SHP77 treated with DMSO at 0.1 percent for 48 hours (cell line): ENCODE measurements at regions not wholly inside any gene's neighbourhood (a gene's known extent, or its start where the extent isn't known, plus 50 kb on each side); places are given as distances from the start of the nearest gene placed in this dataset.
"Not testable (repeated sequence)": the region's sequence is repeated elsewhere in the genome, so short reads cannot be mapped to it uniquely, and the experiment has no call there.

ENCODE experiments used
- DNase-seq: peaks from one replicate; lab custom pipeline; 2025; lab: John Stamatoyannopoulos, UW

GRCh38 chr9:110093871-110094270 lies 114.1 kb downstream of the C9orf152 start:
- DNase-seq, result no peak

- no peak for DNase-seq
Measured at GRCh38 chr9:110095161-110095595, 112.8 kb downstream of the C9orf152 start.

- DNase-seq, result no peak
Measured at GRCh38 chr9:110095776-110096175, 112.2 kb downstream of the C9orf152 start.

- not testable (repeated sequence) for DNase-seq
Measured at GRCh38 chr9:110096674-110097073, 111.3 kb downstream of the C9orf152 start.

GRCh38 chr9:110099236-110100095 lies 108.5 kb downstream of the C9orf152 start:
- DNase-seq, result no peak

- DNase-seq, result no peak
Measured at GRCh38 chr9:110101531-110102161, 106.3 kb downstream of the C9orf152 start.

- DNase-seq, result no peak
Measured at GRCh38 chr9:110103257-110103656, 104.7 kb downstream of the C9orf152 start.

GRCh38 chr9:110104261-110104809 lies 103.6 kb downstream of the C9orf152 start:
- no peak for DNase-seq

- no peak for DNase-seq
Measured at GRCh38 chr9:110105107-110105506, 102.9 kb downstream of the C9orf152 start.

- DNase-seq, result no peak
Measured at GRCh38 chr9:110106661-110107060, 101.3 kb downstream of the C9orf152 start.

GRCh38 chr9:110109333-110110092 lies 98.4 kb downstream of the C9orf152 start:
- DNase-seq, result no peak

- DNase-seq, result no peak
Measured at GRCh38 chr9:110110154-110110553, 97.8 kb downstream of the C9orf152 start.

GRCh38 chr9:110111868-110112267 lies 96.1 kb downstream of the C9orf152 start:
- DNase-seq, result no peak

GRCh38 chr9:110112792-110113191 lies 95.2 kb downstream of the C9orf152 start:
- no peak for DNase-seq

- no peak for DNase-seq
Measured at GRCh38 chr9:110114086-110114858, 93.7 kb downstream of the C9orf152 start.

GRCh38 chr9:110114859-110115201 lies 93.1 kb downstream of the C9orf152 start:
- no peak for DNase-seq

GRCh38 chr9:110115341-110115820 lies 92.6 kb downstream of the C9orf152 start:
- DNase-seq, result no peak

- no peak for DNase-seq
Measured at GRCh38 chr9:110115826-110116542, 92.0 kb downstream of the C9orf152 start.

- DNase-seq, result no peak
Measured at GRCh38 chr9:110116543-110116885, 91.4 kb downstream of the C9orf152 start.

GRCh38 chr9:110121170-110121569 lies 86.8 kb downstream of the C9orf152 start:
- no peak for DNase-seq
